ENCODE measurements at regions not wholly inside any gene's neighbourhood (a gene's known extent, or its start where the extent isn't known, plus 50 kb on each side); places are given as distances from the start of the nearest gene placed in this dataset.

GRCh38 chr2:168338803-168339437, 91.5 kb upstream of the STK39 start:
- ChIA-PET CTCF (interaction anchor here (1.0 kb wide), 1 partner anchor 10 kb away, joined by 3 read pairs; no protein-coding TSS in a partner anchor), POLR2A (no interaction called here)

GRCh38 chr2:168340931-168341330, 93.5 kb upstream of the STK39 start:
- H3K27me3 Mint-ChIP-seq, result peaks cover 4% of the 10 kb centered on the region
- no peak overlapping the region for H3K27ac Mint-ChIP-seq
- no peak for DNase-seq

More at GRCh38 chr2:168338803-168339437, 91.5 kb upstream of the STK39 start:
- DNase-seq, result no peak
- Mint-ChIP-seq H3K27ac (no peak overlapping the region), H3K4me1 (peaks cover 2% of the 10 kb centered on the region), H3K9me3 (no peaks in the 10 kb centered on the region), H3K27me3 (peaks cover 4% of the 10 kb centered on the region), H3K4me3 (no peak overlapping the region), H3K36me3 (ENCODE audit: low read depth) (no peaks in the 10 kb centered on the region)
- TF ChIP-seq CTCF (IDR thresholded peaks at IDR 0.05), result no peak
- intact Hi-C loops (cut with micrococcal nuclease), result loop anchor here (10.0 kb wide), 1 partner anchor 374 kb away; no protein-coding TSS in a partner anchor
- ATAC-seq (ENCODE audit: low read depth), result no peak

GRCh38 chr2:168343586-168343985, 96.2 kb upstream of the STK39 start:
- Mint-ChIP-seq H3K36me3 (ENCODE audit: low read depth) (no peaks in the 10 kb centered on the region), H3K4me3 (no peak overlapping the region), H3K27ac (no peak overlapping the region), H3K27me3 (peaks cover 7% of the 10 kb centered on the region), H3K4me1 (peaks cover 22% of the 10 kb centered on the region), H3K9me3 (no peaks in the 10 kb centered on the region)
- ATAC-seq (ENCODE audit: low read depth) (no peak), DNase-seq (no peak)
- TF ChIP-seq CTCF (IDR thresholded peaks at IDR 0.05), result no peak
- ChIA-PET POLR2A (no interaction called here), CTCF (interaction anchor here (2.0 to 6.0 kb wide), 2 partner anchors 343 to 415 kb away, joined by 5 to 85 read pairs; no protein-coding TSS in a partner anchor)
- intact Hi-C loops (cut with micrococcal nuclease), result no loop called here

More at GRCh38 chr2:168340931-168341330, 93.5 kb upstream of the STK39 start:
- TF ChIP-seq CTCF (IDR thresholded peaks at IDR 0.05), result no peak
- Mint-ChIP-seq H3K9me3 (no peaks in the 10 kb centered on the region), H3K4me3 (no peak overlapping the region), H3K36me3 (ENCODE audit: low read depth) (no peaks in the 10 kb centered on the region), H3K4me1 (peaks cover 14% of the 10 kb centered on the region)
- CTCF ChIA-PET, result no interaction called here
- intact Hi-C loops (cut with micrococcal nuclease), result no loop called here
- POLR2A ChIA-PET, result no interaction called here
- no peak for ATAC-seq (ENCODE audit: low read depth)

GRCh38 chr2:168344706-168345105, 97.3 kb upstream of the STK39 start:
- H3K27me3 Mint-ChIP-seq, result peaks cover 9% of the 10 kb centered on the region
- no peaks in the 10 kb centered on the region for H3K9me3 Mint-ChIP-seq
- DNase-seq (no peak), ATAC-seq (ENCODE audit: low read depth) (no peak)
- POLR2A ChIA-PET, result no interaction called here
- peaks cover 22% of the 10 kb centered on the region for H3K4me1 Mint-ChIP-seq
- no peak overlapping the region for H3K4me3 Mint-ChIP-seq
- intact Hi-C loops (cut with micrococcal nuclease), result loop anchor here (5.0 kb wide), 1 partner anchor 788 kb away; no protein-coding TSS in a partner anchor
- H3K36me3 Mint-ChIP-seq (ENCODE audit: low read depth), result no peaks in the 10 kb centered on the region
- H3K27ac Mint-ChIP-seq, result no peak overlapping the region
- CTCF ChIA-PET, result interaction anchor here (1.2 to 6.0 kb wide), 4 partner anchors 8 to 414 kb away, joined by 3 to 85 read pairs (median 10); no protein-coding TSS in a partner anchor
- TF ChIP-seq CTCF (IDR thresholded peaks at IDR 0.05), result no peak

- Mint-ChIP-seq H3K27me3 (peaks cover 9% of the 10 kb centered on the region), H3K9me3 (no peaks in the 10 kb centered on the region), H3K27ac (peak overlapping the region; percentile 10), H3K4me1 (peaks cover 22% of the 10 kb centered on the region), H3K36me3 (ENCODE audit: low read depth) (no peaks in the 10 kb centered on the region), H3K4me3 (no peak overlapping the region)
- no peak for TF ChIP-seq CTCF (IDR thresholded peaks at IDR 0.05)
- DNase-seq, result no peak
- peak; percentile 56 for ATAC-seq (ENCODE audit: low read depth)
- intact Hi-C loops (cut with micrococcal nuclease), result loop anchor here (5.0 kb wide), 1 partner anchor 787 kb away; no protein-coding TSS in a partner anchor
- CTCF ChIA-PET, result interaction anchor here (1.4 to 6.0 kb wide), 5 partner anchors 9 to 413 kb away, joined by 3 to 85 read pairs (median 16); no protein-coding TSS in a partner anchor
- POLR2A ChIA-PET, result no interaction called here
Observed at GRCh38 chr2:168345601-168346000, 98.2 kb upstream of the STK39 start.

All from activated B cell treated with CpG ODN at 0.5 μM for 24 hours (primary cell).